ENCODE measurements at regions not wholly inside any gene's neighbourhood (a gene's known extent, or its start where the extent isn't known, plus 50 kb on each side); places are given as distances from the start of the nearest gene placed in this dataset.

DNA sequence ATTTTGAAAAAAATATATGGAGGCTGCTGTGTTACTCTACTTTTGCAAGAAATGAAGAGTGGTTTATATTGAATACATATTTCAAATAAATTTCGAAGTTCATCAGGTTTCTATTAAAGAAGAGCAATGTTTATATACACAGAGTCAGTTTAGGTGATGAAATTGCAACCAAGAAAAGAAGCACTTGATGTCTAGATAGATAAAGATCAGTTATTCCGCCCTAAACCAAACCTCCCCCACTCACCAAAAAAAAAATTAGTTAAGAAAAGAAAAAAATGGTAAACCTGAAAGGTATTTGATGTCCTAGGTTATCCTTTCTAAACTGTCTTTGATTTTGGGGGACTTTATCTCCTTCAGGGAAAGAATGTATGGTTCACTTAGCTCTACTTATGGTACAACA, 111.8 kb downstream of the SKIDA1 start:
- TF ChIP-seq CTCF (IDR thresholded peaks at IDR 0.05) (no peak), POLR2A (IDR thresholded peaks at IDR 0.05) (no peak)
- intact Hi-C loops (cut with DNase I) = no loop called here
- H3K36me3 ChIP-seq (replicated peaks in 1 of 2; ENCODE audit: insufficient read depth in 1 of 2, low read depth in 2 of 2) = no peaks in the 10 kb centered on the region
- H3K27me3 ChIP-seq = no peaks in the 10 kb centered on the region
- no peak for DNase-seq
- no peak overlapping the region for H3K4me3 ChIP-seq
- 58 to 64% methylated on average over 2 of the region's 2 CpGs for WGBS, 2 donors
- no peak for ATAC-seq
- no peaks in the 10 kb centered on the region for H3K9me3 ChIP-seq
- no peak overlapping the region for H3K27ac ChIP-seq
- no peaks in the 10 kb centered on the region for H3K4me1 ChIP-seq

GRCh38 chr10:21413268-21413667, 112.2 kb downstream of the SKIDA1 start:
- H3K27ac ChIP-seq = no peak overlapping the region
- DNase-seq (no peak), ATAC-seq (no peak)
- no peaks in the 10 kb centered on the region for H3K9me3 ChIP-seq
- H3K27me3 ChIP-seq = no peaks in the 10 kb centered on the region
- no peak overlapping the region for H3K4me3 ChIP-seq
- 78 to 79% methylated on average over 6 of the region's 6 CpGs for WGBS, 2 donors
- H3K36me3 ChIP-seq (replicated peaks in 1 of 2; ENCODE audit: insufficient read depth in 1 of 2, low read depth in 2 of 2) = no peaks in the 10 kb centered on the region
- no peaks in the 10 kb centered on the region for H3K4me1 ChIP-seq
- intact Hi-C loops (cut with DNase I) = no loop called here
- TF ChIP-seq CTCF (IDR thresholded peaks at IDR 0.05) (no peak), POLR2A (IDR thresholded peaks at IDR 0.05) (no peak)

DNA sequence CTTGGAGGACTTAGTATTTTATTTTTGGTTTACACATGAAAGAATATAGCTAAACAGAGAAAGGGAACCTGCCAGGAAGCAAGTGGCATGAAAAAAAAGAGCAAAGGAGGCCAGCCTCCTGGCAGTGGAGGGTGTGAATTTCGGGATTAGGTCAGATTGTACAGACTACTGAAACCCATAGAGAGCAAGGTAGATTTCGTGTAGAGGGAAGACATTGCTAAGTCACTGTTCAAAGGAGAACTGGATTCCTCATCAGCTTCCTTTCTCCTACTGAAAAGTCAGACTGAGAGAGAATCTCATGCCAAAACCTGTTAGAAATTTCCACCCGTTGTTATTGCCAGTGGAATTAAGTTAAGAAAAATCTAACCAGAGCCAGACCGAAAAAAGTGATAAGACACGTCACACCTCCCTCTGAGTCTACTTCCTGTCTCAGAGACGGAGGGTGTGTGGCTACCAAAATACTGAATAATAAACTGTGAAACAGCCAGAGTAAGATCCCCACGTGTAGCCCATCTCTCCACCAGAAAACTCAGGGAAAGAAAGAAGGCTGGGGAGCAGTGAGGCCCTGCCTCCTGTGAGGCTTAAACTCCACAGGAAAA, 118.8 kb downstream of the SKIDA1 start:
- Histone ChIP-seq H3K27me3 (no peaks in the 10 kb centered on the region), H3K27ac (no peak overlapping the region), H3K9me3 (no peaks in the 10 kb centered on the region), H3K4me3 (no peak overlapping the region), H3K4me1 (no peaks in the 10 kb centered on the region), H3K36me3 (replicated peaks in 1 of 2; ENCODE audit: insufficient read depth in 1 of 2, low read depth in 2 of 2) (no peaks in the 10 kb centered on the region)
- ATAC-seq = no peak
- no peak for DNase-seq
- intact Hi-C loops (cut with DNase I) = no loop called here
- WGBS, 2 donors = 46 to 58% methylated on average over 7 of the region's 7 CpGs
- TF ChIP-seq POLR2A (IDR thresholded peaks at IDR 0.05) (no peak), CTCF (IDR thresholded peaks at IDR 0.05) (no peak)

- intact Hi-C loops (cut with DNase I) = no loop called here
- no peak overlapping the region for H3K4me3 ChIP-seq
Observed at GRCh38 chr10:21405981-21406380, 119.5 kb downstream of the SKIDA1 start.

More at GRCh38 chr10:21405981-21406380, 119.5 kb downstream of the SKIDA1 start:
- Histone ChIP-seq H3K36me3 (replicated peaks in 1 of 2; ENCODE audit: insufficient read depth in 1 of 2, low read depth in 2 of 2) (no peaks in the 10 kb centered on the region), H3K9me3 (no peaks in the 10 kb centered on the region), H3K27me3 (no peaks in the 10 kb centered on the region), H3K27ac (no peak overlapping the region), H3K4me1 (no peaks in the 10 kb centered on the region)
- DNase-seq (no peak), ATAC-seq (no peak)
- WGBS, 2 donors = 83 to 89% methylated on average over 8 of the region's 8 CpGs
- TF ChIP-seq POLR2A (IDR thresholded peaks at IDR 0.05) = no peak
- no peak for TF ChIP-seq CTCF (IDR thresholded peaks at IDR 0.05)
